Activated naive CD4-positive, alpha-beta T cell treated with anti-CD3 and anti-CD28 coated beads, Interleukin-2, amount 10 ng/mL, durations not matched to agents 7 days and 5 days (primary cell): ENCODE measurements at regions not wholly inside any gene's neighbourhood (a gene's known extent, or its start where the extent isn't known, plus 50 kb on each side); places are given as distances from the start of the nearest gene placed in this dataset.

Experiments used
- CTCF ChIA-PET: fragments of 350-600 bp; sonication (Branson Sonifier 250); formaldehyde crosslinking; loops from one replicate; lab custom pipeline; 2021; ENCODE audit warnings: antibody characterized with exemption; lab: Charles Lee
- DNase-seq: peaks from one replicate; pipeline ENCODE4 v3.0.0-alpha.2; 2020
- H3K27ac Mint-ChIP-seq: one replicate; pipeline ENCODE4 v1.8.0; 2021; ENCODE audit warnings: mild to moderate bottlenecking, moderate library complexity, mixed read lengths
- H3K27me3 Mint-ChIP-seq: one replicate; pipeline ENCODE4 v1.8.0; 2021; ENCODE audit warnings: mild to moderate bottlenecking, mixed read lengths
- H3K36me3 Mint-ChIP-seq: one replicate; pipeline ENCODE4 v1.8.0; 2021; ENCODE audit warnings: mixed read lengths
- H3K4me1 Mint-ChIP-seq: one replicate; pipeline ENCODE4 v1.8.0; 2021; ENCODE audit warnings: mixed read lengths
- H3K4me3 Mint-ChIP-seq: one replicate; pipeline ENCODE4 v1.8.0; 2021; ENCODE audit warnings: mild to moderate bottlenecking, moderate library complexity, mixed read lengths
- H3K9me3 Mint-ChIP-seq: one replicate; pipeline ENCODE4 v1.8.0; 2021; ENCODE audit warnings: mixed read lengths

DNA sequence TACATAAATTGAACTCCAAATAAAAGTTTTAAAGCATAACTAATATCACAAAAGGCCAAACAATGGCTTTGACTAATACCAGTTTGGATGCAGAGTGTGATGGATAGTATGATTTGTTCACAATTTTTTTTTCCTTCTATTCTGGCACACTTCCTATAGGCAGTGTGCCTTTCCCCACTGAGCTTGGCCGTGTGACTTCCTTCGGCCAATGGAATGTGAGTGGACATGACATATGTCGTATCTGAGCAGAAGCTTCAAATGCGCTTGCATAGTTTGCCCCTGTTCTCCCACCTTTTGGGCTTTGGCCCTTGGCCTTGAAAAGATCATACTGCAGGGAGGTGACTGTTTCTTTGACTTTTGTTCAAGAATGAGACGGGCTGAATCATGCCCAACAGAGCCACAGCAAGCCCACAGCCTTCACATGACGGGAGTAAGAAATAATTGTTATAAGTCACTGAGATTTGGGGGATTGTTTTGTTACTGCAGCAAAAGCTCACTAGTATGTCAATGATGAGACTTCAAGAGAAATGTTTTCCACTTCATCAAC is 279.9 kb upstream of the NEBL start:
- Mint-ChIP-seq H3K27me3 (peaks cover 57% of the 10 kb centered on the region), H3K27ac (no peak overlapping the region), H3K4me3 (no peak overlapping the region), H3K9me3 (no peaks in the 10 kb centered on the region), H3K4me1 (peaks cover 6% of the 10 kb centered on the region), H3K36me3 (no peaks in the 10 kb centered on the region)
- DNase-seq = no peak
- CTCF ChIA-PET = interaction anchor here (0.6 kb wide), 1 partner anchor 99 kb away, joined by 3 read pairs; no protein-coding TSS in a partner anchor

DNA sequence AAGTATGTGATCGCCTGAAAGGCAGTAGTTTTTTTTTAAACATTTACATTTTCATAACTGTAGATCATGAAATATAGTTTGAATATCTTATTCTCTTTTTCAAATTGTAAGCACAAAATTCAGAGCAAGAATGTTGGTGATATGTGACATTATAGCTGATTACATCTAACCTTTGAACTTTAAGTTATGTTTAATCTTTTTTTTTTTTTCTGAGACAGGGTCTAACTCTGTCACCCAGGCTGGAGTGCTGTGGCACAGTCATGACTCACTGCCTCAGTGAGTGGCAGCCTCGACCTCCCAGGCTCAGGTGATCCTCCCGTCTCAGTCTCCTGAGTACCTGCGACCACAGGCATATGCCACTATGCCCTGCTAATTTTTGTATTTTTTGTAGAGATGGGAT is 278.7 kb upstream of the NEBL start:
- CTCF ChIA-PET = no interaction called here
- peaks cover 67% of the 10 kb centered on the region for H3K27me3 Mint-ChIP-seq
- H3K36me3 Mint-ChIP-seq = no peaks in the 10 kb centered on the region
- H3K4me3 Mint-ChIP-seq = no peak overlapping the region
- H3K27ac Mint-ChIP-seq = no peak overlapping the region
- no peaks in the 10 kb centered on the region for H3K9me3 Mint-ChIP-seq
- peaks cover 6% of the 10 kb centered on the region for H3K4me1 Mint-ChIP-seq
- DNase-seq = no peak

DNA sequence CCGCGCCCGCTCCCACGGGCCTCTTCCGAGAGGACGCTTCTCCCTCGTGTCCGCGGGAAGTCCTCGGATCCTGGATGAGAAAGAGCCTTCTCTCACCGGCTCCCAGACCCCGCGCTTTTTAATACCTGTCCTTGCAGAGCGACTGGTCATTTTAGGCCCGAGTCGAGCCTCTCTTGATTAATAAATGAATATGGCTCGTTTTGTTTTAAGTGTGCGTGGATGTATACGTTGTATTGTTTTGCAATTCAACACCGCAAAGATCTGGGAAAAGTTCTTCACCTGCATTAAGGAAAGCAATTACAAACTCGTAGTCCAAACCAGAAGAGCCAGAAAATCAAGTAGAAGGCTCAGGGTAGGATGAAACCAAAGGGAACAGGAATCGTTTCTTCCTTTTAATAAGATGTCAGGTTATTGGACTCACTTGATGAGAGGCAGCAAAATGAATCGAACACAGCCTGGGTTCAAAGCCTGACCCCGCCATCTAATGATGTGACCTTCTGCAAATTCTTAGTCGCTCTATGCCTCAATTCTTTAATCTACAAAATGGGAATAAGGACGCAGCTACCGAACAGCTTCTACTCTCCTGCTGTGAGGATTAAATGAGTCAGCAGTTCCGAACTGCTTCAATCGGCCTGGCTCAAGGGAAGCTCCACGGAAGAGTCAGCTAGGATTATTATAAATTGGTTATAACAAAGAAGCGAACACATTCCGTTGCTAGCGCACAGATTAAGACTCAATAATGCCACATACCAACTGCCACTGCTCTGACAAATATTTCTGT is 277.8 kb upstream of the NEBL start:
- no peaks in the 10 kb centered on the region for H3K9me3 Mint-ChIP-seq
- H3K27ac Mint-ChIP-seq = no peak overlapping the region
- H3K4me3 Mint-ChIP-seq = peak overlapping the region; percentile 51
- peaks cover 72% of the 10 kb centered on the region for H3K27me3 Mint-ChIP-seq
- no peak for DNase-seq
- CTCF ChIA-PET = no interaction called here
- H3K4me1 Mint-ChIP-seq = peaks cover 6% of the 10 kb centered on the region
- no peaks in the 10 kb centered on the region for H3K36me3 Mint-ChIP-seq

DNA sequence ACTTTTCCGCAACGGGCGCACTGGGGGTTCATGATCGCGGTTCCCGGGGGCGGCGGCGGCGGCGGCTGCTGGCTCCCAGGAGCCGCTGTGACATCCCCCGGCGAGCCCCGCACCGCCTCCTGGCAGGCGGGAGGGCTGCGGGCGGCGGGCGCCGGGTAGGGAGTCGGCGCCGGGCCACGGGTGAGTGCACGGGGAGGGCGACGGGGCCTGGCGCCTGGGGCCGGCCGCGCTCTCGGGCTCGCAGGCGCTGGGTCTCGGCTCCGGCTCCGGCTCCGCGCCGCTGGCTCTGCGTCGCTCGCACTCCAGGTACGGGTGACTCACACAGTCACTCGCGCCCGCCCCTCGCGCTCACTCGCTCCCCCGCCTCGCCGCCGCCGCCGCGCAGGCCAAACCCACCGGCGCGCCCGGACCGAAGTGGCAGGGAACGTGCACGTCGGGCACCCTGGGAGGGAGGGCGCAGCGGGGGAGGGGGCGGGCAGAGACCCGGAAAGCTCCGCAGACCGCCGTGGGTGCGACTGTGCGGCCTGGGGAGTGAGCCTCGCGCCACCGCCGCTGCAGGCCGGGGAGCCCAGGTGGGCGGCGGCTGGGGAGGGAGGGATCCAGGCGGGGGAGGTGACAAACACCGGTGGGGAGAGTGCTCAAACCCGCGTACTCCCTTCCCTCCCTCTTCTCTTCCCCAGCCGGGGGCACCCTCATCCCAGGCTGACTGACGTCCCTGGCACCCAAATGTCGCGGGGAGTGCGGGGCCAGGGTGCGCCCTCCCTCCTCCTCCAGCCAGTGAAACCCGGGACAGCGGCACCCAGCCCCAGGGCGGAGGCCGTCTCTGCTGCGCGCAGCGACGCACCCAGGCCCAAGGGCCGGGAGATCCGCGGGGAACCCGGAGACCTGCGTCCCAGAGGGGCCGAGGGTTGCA is 276.9 kb upstream of the NEBL start:
- peak; percentile 30 for DNase-seq
- peaks cover 6% of the 10 kb centered on the region for H3K4me1 Mint-ChIP-seq
- H3K27ac Mint-ChIP-seq = no peak overlapping the region
- no peak overlapping the region for H3K4me3 Mint-ChIP-seq
- peaks cover 68% of the 10 kb centered on the region for H3K27me3 Mint-ChIP-seq
- no peaks in the 10 kb centered on the region for H3K9me3 Mint-ChIP-seq
- CTCF ChIA-PET = no interaction called here
- no peaks in the 10 kb centered on the region for H3K36me3 Mint-ChIP-seq

DNA sequence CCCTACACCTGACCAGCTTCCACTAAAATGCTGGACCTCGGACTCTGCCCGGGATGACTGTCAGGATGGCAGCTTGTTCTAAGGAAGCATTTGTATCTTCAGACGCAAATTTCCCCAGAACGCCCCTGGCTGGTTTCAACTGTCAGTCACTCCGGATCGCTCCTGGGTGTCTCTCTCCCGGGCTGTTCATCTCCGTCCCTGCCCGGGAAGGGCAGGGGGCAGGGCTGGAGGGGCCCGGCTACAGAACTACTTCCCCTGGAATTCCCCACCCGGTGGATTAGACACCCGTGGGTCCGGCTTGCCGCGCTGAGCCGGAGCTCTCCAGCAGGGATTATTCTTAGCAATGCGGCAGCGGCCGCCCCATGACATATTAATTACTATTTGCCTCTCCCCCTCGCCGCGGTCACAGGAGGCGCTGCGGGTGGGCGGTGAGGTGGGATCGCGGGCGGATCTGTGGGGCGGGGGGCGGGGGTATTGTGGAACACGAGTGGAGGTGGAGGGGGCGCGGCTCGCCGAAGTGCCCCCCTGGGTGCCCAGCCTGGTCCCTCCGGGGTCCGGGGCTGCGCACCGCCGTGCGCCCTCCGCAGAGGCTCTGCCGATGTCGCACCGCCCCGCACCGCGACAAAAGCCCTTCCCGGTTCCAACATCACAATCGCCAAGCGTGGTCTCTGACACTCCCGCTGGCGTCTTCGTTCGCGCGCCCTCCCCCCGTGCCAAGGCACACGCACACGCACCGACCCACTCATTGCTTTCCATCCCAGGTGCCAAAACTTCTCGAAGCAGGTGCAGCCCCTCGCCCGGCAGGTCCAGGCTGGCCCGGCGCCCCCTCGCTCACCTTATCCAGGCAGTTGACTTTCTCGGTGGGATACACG is 276.1 kb upstream of the NEBL start:
- H3K4me1 Mint-ChIP-seq = peaks cover 6% of the 10 kb centered on the region
- CTCF ChIA-PET = no interaction called here
- H3K4me3 Mint-ChIP-seq = no peak overlapping the region
- no peak for DNase-seq
- H3K27me3 Mint-ChIP-seq = peaks cover 68% of the 10 kb centered on the region
- no peaks in the 10 kb centered on the region for H3K9me3 Mint-ChIP-seq
- H3K36me3 Mint-ChIP-seq = no peaks in the 10 kb centered on the region
- H3K27ac Mint-ChIP-seq = no peak overlapping the region

DNA sequence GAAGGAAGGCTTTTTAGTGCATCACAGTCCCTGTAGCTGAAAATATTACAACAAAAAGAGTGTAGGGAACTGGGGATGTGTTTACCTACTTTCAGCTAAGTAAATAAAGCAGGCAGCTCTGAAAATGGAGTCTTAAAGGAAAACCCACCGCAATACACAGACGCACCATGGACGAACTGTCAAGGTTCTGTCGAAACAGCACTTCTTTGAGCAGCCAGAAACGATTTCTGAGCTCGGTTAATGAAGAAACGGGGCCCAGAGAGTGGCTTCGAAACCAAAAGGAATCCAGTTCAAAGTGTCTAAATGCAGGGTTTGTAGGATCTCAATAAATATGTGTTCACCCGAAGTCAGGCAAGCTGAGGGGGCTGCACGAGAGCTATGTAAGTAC is 275.4 kb upstream of the NEBL start:
- H3K36me3 Mint-ChIP-seq = no peaks in the 10 kb centered on the region
- CTCF ChIA-PET = no interaction called here
- peaks cover 6% of the 10 kb centered on the region for H3K4me1 Mint-ChIP-seq
- H3K4me3 Mint-ChIP-seq = no peak overlapping the region
- no peaks in the 10 kb centered on the region for H3K9me3 Mint-ChIP-seq
- no peak overlapping the region for H3K27ac Mint-ChIP-seq
- DNase-seq = no peak
- H3K27me3 Mint-ChIP-seq = peaks cover 66% of the 10 kb centered on the region

DNA sequence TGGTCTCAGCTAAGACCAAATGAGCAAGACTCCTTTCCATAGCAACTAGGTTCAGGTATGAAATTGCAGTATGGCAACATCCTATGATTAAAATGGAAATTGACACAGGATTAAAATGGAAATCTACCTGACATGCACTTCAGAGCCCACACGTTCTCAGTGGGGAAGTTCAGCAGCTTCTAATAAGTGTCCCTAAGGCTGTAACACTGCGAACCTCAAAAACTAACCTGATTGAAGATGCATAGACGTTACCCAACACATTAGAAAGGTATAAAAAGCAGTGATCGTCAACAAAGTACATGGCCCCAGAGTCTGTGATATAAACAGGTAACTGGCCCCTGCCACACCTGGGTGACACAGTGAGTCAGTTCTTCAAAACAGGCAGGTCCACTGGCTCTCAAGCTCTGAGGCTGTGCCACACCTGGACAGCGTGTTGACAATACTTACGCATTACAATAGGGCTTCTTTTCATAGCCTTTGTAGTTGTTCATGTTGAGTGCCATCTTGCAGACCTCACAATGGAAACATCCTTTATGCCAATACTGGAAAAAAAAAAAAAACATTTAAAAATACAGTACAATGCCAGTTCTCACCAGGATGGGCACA is 274.9 kb upstream of the NEBL start:
- H3K4me1 Mint-ChIP-seq = peaks cover 6% of the 10 kb centered on the region
- no peak overlapping the region for H3K4me3 Mint-ChIP-seq
- H3K27me3 Mint-ChIP-seq = peaks cover 62% of the 10 kb centered on the region
- H3K27ac Mint-ChIP-seq = no peak overlapping the region
- CTCF ChIA-PET = no interaction called here
- H3K36me3 Mint-ChIP-seq = no peaks in the 10 kb centered on the region
- no peak for DNase-seq
- no peaks in the 10 kb centered on the region for H3K9me3 Mint-ChIP-seq

DNA sequence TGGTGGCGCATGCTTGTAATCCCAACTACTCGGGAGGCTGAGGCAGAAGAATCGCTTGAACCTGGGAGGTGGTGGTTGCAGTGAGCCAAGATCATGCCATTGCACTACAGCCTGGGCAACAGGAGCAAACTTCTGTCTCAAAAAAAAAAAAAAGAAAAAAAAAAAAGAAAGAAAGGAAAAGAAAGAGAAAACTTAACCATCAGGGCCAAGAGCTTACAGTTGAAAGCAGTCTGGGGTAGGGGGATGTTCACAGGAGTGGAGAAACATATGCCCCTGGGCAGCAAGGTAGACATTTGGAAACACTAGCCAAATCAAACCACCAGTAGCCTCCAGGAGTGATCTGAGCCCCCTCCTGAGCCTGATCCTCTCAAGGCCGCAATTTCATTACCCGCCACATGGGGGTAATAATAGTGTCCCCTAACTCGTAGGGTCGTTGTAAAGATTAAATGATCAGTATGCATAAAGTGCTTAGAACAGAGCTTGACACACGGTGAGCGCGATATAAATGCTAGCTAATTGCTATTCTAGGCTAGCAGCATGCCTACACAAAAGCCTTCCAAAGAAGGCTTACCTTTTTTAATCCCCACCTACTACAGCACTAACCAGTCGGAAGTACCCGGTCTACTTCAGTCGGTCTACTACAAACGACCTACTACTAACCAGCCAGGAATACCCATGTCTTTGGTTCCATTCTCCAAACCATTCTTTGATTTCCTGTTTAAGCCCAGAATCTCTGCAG is 274.3 kb upstream of the NEBL start:
- CTCF ChIA-PET = no interaction called here
- Mint-ChIP-seq H3K36me3 (no peaks in the 10 kb centered on the region), H3K4me3 (no peak overlapping the region), H3K9me3 (no peaks in the 10 kb centered on the region), H3K27ac (no peak overlapping the region), H3K27me3 (peaks cover 56% of the 10 kb centered on the region), H3K4me1 (peaks cover 6% of the 10 kb centered on the region)
- DNase-seq = no peak

DNA sequence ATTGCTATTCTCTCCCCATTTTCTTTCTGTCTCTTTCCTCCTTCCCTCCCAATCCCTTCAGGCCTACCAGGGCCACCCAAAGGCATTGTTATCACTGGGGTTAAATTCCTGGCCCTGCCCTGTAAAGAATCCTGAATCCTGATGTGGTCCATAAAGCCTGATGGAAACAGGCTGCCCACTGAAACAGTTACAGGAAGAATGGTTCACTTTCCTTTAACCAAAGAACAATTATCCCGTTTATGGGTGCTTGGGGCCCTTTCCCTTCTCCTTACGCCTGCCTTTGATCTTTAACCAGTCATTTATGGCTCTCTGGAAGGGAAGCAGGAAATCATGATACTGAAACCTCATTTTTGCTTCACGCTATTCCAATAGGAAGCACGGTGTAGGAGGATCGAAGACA is 273.1 kb upstream of the NEBL start:
- Mint-ChIP-seq H3K27ac (no peak overlapping the region), H3K9me3 (no peaks in the 10 kb centered on the region), H3K36me3 (no peaks in the 10 kb centered on the region), H3K27me3 (peaks cover 44% of the 10 kb centered on the region), H3K4me3 (no peak overlapping the region), H3K4me1 (peaks cover 6% of the 10 kb centered on the region)
- no peak for DNase-seq
- CTCF ChIA-PET = no interaction called here

DNA sequence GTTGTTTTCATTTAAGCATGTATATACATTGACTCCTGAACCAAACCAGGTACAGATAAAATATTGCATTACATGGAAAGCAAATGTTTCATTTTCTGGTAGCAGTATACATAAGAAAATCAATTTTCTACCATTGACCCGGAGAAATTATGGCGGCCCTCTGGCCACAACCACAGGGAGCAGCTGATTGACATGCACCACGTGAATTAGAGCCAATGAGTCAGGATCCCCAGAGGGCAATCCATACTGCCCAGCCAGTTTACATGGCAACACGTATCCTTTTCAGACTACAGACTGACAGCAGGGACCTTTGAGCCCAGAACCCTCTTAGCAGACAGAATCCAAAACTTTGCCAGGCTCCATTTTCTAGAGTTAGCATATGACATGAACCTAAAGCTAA is 272.2 kb upstream of the NEBL start:
- Mint-ChIP-seq H3K9me3 (no peaks in the 10 kb centered on the region), H3K27ac (no peak overlapping the region), H3K4me1 (peaks cover 2% of the 10 kb centered on the region), H3K36me3 (no peaks in the 10 kb centered on the region), H3K27me3 (peaks cover 35% of the 10 kb centered on the region), H3K4me3 (no peak overlapping the region)
- no peak for DNase-seq
- CTCF ChIA-PET = no interaction called here

DNA sequence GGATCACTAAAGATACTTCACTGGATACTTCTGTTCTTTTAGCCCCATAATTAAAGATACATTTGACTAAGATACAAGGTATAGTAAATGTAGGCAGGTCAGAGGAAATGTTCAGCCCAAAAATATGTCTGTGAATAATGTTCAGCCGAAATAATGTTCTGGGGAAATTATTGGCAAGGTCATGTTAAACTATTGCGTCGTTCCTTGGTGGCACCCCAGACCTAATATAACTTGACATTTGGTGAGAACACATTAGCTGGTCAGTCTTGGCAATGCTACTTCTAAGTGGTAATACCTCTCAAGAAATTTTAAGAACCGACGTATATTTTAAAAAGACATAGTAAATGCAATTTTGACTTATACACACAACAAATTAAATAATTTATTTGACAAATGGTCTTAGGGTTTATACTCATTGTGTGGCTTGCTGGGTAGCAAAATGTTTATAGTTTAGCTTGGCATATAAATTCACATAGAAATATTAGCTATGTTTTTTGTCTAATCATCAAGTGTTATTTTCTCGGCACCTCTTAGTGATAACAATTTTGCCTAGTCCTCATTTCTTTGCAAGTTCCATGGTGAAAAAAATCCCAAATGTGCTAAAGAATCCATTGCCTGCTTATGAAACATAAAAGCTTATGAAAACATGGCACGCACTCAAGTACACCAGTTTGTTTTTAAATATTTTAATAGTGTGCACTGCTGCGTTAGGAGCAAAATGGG is 270.3 kb upstream of the NEBL start:
- Mint-ChIP-seq H3K27me3 (peaks cover 19% of the 10 kb centered on the region), H3K9me3 (no peaks in the 10 kb centered on the region), H3K4me1 (no peaks in the 10 kb centered on the region), H3K36me3 (no peaks in the 10 kb centered on the region), H3K4me3 (no peak overlapping the region), H3K27ac (no peak overlapping the region)
- no peak for DNase-seq
- CTCF ChIA-PET = no interaction called here

DNA sequence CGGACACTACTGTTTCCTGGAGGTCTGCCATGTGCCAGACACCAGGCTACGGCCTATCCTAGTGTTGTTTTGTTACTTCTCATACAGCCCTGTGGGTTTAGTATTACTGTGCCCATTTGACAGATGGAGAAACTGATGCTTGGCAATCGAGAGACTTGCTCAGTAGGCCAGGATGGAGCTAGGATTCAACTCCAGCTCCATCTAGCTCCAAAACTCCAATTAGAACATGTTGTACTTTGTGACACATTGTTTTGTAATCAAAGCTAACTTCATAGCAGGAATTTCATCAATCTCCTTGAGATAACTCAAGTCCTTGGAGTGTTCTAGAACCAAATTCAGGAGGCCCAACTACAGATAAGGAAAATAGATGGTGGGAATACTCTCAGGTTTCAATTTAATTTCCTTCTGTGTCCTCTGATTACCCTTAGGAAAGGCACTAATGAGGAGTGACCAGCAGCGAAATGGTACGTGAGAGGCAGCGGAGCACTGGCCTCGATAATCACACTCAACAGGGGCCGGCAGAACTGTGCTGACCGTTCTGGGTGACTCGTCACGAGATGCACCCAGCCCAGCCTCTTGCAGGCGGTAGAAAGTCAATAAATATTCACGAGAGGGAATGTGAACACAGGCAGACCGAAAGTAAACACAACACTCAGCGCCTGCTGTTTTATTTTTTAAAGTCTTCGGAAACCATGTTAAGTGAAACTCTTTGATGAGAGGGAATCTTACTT is 269.6 kb upstream of the NEBL start:
- Mint-ChIP-seq H3K9me3 (no peaks in the 10 kb centered on the region), H3K4me3 (no peak overlapping the region)
- CTCF ChIA-PET = no interaction called here

More for the DNA sequence above, 269.6 kb upstream of the NEBL start:
- DNase-seq = no peak
- Mint-ChIP-seq H3K27me3 (peaks cover 12% of the 10 kb centered on the region), H3K36me3 (no peaks in the 10 kb centered on the region), H3K4me1 (no peaks in the 10 kb centered on the region), H3K27ac (no peak overlapping the region)
